NCI-H1694 treated with DMSO at 0.1 percent for 48 hours (cell line): ENCODE measurements at regions not wholly inside any gene's neighbourhood (a gene's known extent, or its start where the extent isn't known, plus 50 kb on each side); places are given as distances from the start of the nearest gene placed in this dataset.

Experiments
- DNase-seq: peaks from one replicate; lab custom pipeline; 2025; lab: John Stamatoyannopoulos, UW

DNA sequence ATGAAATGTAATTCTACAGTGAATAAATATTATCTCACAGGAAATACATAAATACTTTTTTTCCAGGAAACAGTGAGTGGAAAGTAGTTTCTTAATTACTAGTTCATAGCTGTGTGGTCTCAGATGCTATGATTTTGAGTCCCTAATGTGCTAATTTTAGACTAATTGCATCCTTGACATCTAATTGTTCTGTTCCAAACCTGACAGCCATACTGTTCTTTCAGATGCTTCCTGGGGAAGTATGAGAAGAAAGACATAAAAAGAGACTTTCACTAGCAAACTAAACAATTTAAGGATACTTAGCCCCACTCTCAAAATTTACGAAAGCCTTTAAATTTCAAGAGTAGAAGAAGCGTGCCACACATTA lies 350.9 kb upstream of the CDH20 start:
- DNase-seq: no peak

GRCh38 chr18:60982928-60983327 lies 350.3 kb upstream of the CDH20 start:
- no peak for DNase-seq

DNA sequence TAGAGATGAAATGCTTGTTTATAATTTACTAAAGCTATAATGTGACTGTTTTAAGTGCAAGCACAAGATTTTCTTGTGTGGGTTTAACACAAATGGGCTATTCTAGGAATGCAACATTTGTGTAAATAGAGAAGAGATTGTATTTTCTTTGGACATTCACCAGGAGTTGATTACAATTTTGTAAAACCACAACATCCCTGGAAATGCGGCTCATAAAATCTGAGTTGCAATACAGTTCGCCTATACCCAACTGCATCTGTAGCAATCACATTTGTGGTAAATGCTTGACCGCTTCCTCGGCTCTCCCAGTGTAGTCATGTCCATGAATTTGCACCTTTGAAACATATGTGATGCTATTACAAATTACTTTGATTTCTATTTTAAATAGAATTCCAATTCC lies 348.7 kb upstream of the CDH20 start:
- no peak for DNase-seq

- no peak for DNase-seq
These were observed 345.3 kb upstream of the CDH20 start for GRCh38 chr18:60987963-60988362.

- no peak for DNase-seq
These were observed 336.9 kb upstream of the CDH20 start for GRCh38 chr18:60996326-60996725.

GRCh38 chr18:60996822-60997221 lies 336.4 kb upstream of the CDH20 start:
- no peak for DNase-seq

DNA sequence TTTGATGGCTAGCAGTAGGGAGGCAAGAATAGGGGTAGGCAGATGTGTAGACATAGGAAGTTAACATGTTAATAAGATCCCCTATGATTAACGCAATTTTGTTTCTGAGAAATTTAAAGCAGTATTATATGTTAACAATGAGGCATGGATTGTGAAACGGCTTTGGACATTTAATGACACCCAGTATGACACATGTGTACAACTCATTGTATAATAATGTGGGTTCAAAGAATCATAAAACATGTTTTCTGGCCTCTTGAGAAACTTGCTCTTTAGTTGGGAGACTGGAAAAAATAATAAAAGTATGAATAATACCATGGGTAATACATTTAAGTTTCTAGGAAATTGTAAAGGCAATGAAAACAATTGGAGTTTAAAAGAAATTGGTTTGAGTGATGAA lies 332.1 kb upstream of the CDH20 start:
- no peak for DNase-seq

GRCh38 chr18:61006687-61007224 lies 326.5 kb upstream of the CDH20 start:
- DNase-seq: no peak

DNA sequence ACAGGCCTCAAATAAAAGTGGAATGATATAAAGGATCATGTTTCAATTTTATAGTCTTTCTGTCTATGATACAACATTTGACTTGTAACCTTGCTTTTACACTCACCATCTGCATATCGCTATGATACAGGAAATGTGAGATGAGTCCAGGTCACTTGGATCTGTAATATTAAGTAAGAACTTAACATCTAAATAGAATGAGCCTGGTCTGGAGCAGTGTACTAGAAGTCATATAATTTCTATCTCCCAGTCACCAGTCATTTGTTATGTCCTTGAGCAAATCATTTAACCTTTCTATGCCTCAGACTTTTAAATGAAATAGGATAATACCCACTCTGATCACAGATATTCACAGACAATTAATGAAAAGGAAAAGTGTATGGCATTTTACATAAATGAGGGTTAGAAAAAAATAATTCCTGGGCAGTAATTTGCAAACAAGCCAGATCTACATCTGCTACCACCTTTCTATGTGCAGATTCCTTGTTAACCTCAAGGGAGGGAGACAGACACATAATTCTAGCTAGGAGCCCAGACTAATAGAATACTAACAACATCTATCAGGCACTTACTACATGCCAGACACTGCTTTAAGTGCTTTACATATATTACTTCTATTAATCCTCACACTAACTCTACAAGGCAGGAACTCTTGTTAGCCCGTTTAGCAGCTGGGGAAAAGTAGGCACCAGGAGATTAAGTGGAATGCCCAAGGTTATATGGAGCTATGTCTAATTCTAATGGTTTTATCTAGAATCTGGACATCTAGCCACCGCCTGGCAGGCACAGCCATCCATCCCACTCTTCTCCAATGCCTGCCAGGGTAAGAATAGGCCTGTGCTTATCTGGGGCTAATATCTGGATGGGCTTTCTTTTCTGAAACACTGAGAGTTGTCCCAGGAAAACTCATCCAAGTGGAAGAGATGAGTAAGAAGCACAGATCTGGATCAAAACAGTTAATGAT lies 313.6 kb upstream of the CDH20 start:
- no peak for DNase-seq

- no peak for DNase-seq
These were observed 307.6 kb upstream of the CDH20 start for GRCh38 chr18:61025596-61025995.

DNA sequence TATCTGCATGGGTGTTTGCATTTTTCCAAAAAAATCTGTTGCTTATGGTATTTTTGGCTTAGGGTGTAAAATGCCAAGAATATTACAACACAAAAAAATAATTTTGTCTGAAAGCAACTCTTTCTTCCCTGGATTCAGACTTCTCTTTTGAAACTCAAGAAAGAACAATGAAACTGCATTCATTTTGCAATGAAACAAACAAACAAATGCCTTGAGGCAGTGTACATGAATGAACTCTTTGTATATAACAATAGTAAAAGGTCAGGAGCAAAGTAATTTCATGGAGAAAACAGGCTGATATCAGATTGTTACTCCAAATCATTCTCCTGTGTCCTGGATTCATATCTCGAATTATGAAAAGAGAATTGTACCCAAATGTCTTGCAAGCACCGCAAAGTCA lies 301.6 kb upstream of the CDH20 start:
- DNase-seq: no peak

DNA sequence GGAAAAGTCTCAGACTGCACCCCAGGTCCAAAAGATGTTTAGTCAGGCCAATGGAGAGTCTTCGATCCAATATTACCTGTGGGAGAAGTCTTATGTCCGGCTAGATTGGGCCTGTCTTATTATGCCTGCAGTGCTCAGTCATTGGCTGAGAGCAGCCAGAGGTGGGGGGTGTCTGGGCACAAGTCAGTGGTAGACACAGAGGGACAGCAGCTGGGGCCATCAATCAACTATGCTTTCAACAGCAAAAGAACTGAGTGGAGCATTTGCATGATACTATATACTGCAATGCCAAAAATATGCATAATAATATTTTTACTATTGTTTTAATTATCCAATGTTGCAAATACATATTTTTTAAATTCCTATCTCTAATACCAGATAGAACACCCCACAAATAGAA lies 298.6 kb upstream of the CDH20 start:
- no peak for DNase-seq

DNA sequence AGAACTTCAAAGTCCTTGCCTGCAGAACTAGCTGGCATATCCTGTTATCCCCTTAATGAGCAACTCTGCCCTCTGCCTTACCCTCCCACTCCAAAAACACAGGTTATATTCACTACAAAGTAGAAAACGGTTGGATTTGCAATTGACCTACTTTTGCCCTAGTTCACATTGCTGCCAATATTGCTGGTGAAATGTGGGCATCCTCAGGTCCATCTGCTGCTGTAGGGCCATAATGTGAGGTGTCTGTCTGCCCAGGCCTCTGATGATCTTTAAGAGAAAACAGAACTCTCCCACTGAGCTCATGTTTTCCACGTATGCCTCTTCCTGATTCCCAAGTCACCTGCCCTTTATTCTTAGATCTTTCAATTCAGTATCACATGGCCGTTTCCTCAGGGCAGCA lies 294.0 kb upstream of the CDH20 start:
- no peak for DNase-seq

- no peak for DNase-seq
These were observed 285.4 kb upstream of the CDH20 start for GRCh38 chr18:61047794-61048193.

DNA sequence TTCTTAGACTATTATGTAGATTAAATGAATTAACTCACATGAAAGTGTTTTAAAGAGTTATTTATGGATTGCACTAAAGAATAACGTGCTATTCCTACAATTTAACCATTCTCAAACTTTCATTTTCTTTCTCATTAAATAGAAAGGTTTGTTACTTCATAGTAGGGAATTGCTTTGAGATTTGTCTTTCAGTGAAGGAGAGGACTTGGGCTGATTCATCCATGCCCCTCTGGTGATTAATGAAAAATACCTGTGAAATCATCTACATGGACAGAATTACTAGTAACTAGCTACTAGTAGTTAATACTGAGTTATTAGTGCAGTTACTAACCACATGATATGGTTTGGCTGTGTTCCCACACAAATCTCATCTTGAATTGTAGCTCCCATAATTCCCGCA lies 275.8 kb upstream of the CDH20 start:
- no peak for DNase-seq

DNA sequence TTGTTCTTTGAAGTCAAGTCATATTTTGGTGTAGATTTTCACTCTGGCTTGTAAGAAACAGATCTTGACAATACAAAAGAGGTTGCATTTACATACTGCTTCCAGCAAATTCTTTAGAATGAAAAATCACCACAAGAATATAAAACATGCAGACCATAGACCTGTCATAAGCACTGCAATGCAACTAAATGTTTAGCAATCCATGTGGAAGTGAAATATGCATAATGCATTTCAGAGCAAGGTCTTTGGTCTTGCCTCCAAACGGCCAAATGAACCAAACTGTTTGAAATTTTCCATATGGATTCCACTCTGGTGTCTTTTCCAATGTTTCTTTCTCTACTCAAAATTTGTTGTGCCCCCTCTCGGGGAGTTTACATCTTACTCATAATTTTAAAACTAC lies 271.0 kb upstream of the CDH20 start:
- DNase-seq: no peak

DNA sequence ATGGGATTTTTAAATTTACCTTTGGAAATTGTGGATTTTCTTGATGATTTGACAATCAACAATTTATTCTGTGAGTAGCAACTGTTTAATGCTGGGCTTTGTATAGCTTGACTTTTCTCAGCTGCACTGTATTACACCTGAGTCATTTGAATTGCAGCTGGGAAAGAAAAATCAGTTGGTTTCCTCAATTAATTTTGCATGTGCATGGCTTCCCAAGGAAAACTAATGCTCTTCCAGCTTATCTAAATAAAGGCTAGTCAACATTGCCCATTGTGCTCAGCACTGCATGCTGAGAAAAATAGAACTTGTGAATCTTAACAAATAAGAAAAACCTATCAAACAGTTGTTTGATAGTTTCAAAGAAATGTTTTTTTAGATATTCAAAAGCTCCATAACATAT lies 268.3 kb upstream of the CDH20 start:
- DNase-seq: no peak

DNA sequence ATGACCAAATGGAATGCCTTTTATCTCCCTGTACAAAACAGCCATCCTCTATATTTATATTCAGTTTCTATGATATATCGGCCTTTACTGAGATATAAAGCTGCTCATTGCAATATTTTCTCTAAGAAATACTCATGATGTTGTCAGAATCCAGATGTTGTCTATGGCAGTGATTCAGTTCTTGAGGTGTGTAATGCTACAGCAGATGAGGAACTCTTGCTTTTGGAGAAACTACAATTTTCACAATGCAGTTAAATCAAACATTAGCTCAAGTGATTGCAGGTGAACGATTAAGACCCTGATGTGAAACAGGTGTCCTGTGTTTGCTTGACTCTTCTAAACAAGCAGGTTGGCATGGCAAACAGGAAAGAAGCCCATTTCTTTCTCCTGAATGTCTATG lies 256.2 kb upstream of the CDH20 start:
- DNase-seq: no peak

GRCh38 chr18:61079714-61080113 lies 253.5 kb upstream of the CDH20 start:
- no peak for DNase-seq

- no peak for DNase-seq
These were observed 252.2 kb upstream of the CDH20 start for GRCh38 chr18:61080954-61081528.

GRCh38 chr18:61082976-61083630 lies 250.1 kb upstream of the CDH20 start:
- no peak for DNase-seq

- DNase-seq: no peak
These were observed 248.2 kb upstream of the CDH20 start for GRCh38 chr18:61085036-61085435.

GRCh38 chr18:61085761-61086160 lies 247.5 kb upstream of the CDH20 start:
- DNase-seq: no peak
